H9 (cell line): ENCODE measurements at regions not wholly inside any gene's neighbourhood (a gene's known extent, or its start where the extent isn't known, plus 50 kb on each side); places are given as distances from the start of the nearest gene placed in this dataset.

Experiments used
- DNase-seq: peaks from one replicate; pipeline ENCODE4 v3.0.0-alpha.2; 2017
- H2AFZ ChIP-seq: one replicate; pipeline ENCODE4 v1.6.1; 2013; ENCODE audit warnings: mild to moderate bottlenecking, low read length, control low read depth, moderate library complexity
- H2AK5ac ChIP-seq: 2 replicates; pipeline ENCODE4 v1.6.1; 2013; ENCODE audit warnings: low read length, control low read depth, mixed read lengths; ENCODE audit not compliant: insufficient read length
- H2BK120ac ChIP-seq: one replicate; pipeline ENCODE4 v1.6.1; 2013; ENCODE audit warnings: low read depth, mild to moderate bottlenecking, low read length, control low read depth, inconsistent platforms; ENCODE audit not compliant: poor library complexity, severe bottlenecking
- H2BK12ac ChIP-seq: 2 replicates; pipeline ENCODE4 v1.6.1; 2013; ENCODE audit warnings: low read length, control low read depth, mixed read lengths, low read depth; ENCODE audit not compliant: insufficient read length
- H2BK15ac ChIP-seq: 2 replicates; pipeline ENCODE4 v1.6.1; 2013; ENCODE audit warnings: low read depth, low read length, control low read depth
- H2BK20ac ChIP-seq: one replicate; pipeline ENCODE4 v1.6.1; 2013; ENCODE audit warnings: low read depth, mild to moderate bottlenecking, low read length, control low read depth, inconsistent platforms; ENCODE audit not compliant: poor library complexity, severe bottlenecking
- H2BK5ac ChIP-seq: 2 replicates; pipeline ENCODE4 v1.6.1; 2013; ENCODE audit warnings: low read length, control low read depth, mixed read lengths; ENCODE audit not compliant: insufficient read length
- H3K14ac ChIP-seq: 2 replicates; pipeline ENCODE4 v1.6.1; 2013; ENCODE audit warnings: low read length, control low read depth; ENCODE audit not compliant: insufficient read depth
- H3K18ac ChIP-seq: 2 replicates; pipeline ENCODE4 v1.6.1; 2013; ENCODE audit warnings: low read depth, mild to moderate bottlenecking, mixed read lengths, low read length, control low read depth; ENCODE audit not compliant: insufficient read length
- H3K23ac ChIP-seq: 2 replicates; pipeline ENCODE4 v1.6.1; 2013; ENCODE audit warnings: low read length, control low read depth, mixed read lengths, low read depth; ENCODE audit not compliant: insufficient read length
- H3K23me2 ChIP-seq: 2 replicates; pipeline ENCODE4 v1.6.1; 2013; ENCODE audit warnings: low read depth, mild to moderate bottlenecking, mixed read lengths, low read length, control low read depth; ENCODE audit not compliant: insufficient read length, poor library complexity, severe bottlenecking
- H3K27ac ChIP-seq: 2 replicates; pipeline ENCODE4 v1.5.1; 2013; ENCODE audit warnings: low read length, control low read depth, mixed read lengths, low read depth; ENCODE audit not compliant: insufficient read length
- H3K27me3 ChIP-seq: 2 replicates; pipeline ENCODE4 v1.6.1; 2013; ENCODE audit warnings: low read length, control low read depth, inconsistent platforms; ENCODE audit not compliant: insufficient read depth
- H3K4ac ChIP-seq: 2 replicates; pipeline ENCODE4 v1.6.1; 2013; ENCODE audit warnings: low read depth, mild to moderate bottlenecking, control low read depth, inconsistent platforms, low read length, moderate library complexity
- H3K4me1 ChIP-seq: 2 replicates; pipeline ENCODE4 v1.6.1; 2013; ENCODE audit warnings: low read length, control low read depth, inconsistent platforms; ENCODE audit not compliant: insufficient read depth
- H3K4me2 ChIP-seq: 2 replicates; pipeline ENCODE4 v1.6.1; 2013; ENCODE audit warnings: low read length, control low read depth, mixed read lengths; ENCODE audit not compliant: insufficient read length, insufficient read depth
- H3K56ac ChIP-seq: 2 replicates; pipeline ENCODE4 v1.6.1; 2013; ENCODE audit warnings: low read depth, mild to moderate bottlenecking, mixed read lengths, low read length, control low read depth; ENCODE audit not compliant: insufficient read length
- H3K79me1 ChIP-seq: 2 replicates; pipeline ENCODE4 v1.6.1; 2013; ENCODE audit warnings: low read depth, mild to moderate bottlenecking, moderate library complexity, low read length, control low read depth, inconsistent platforms; ENCODE audit not compliant: insufficient read depth, poor library complexity, severe bottlenecking
- H3K79me2 ChIP-seq: 2 replicates; pipeline ENCODE4 v1.6.1; 2013; ENCODE audit warnings: low read length, control low read depth, inconsistent platforms; ENCODE audit not compliant: insufficient read depth
- H3K9ac ChIP-seq: 2 replicates; pipeline ENCODE4 v1.6.1; 2013; ENCODE audit warnings: low read length, control low read depth, mixed read lengths; ENCODE audit not compliant: insufficient read length; ENCODE audit errors: extremely low read depth
- H3K9me3 ChIP-seq: one replicate; pipeline ENCODE4 v1.6.1; 2013; ENCODE audit warnings: low read depth, low read length, inconsistent platforms; ENCODE audit not compliant: control insufficient read depth
- H3T11ph ChIP-seq: one replicate; pipeline ENCODE4 v1.6.1; 2013; ENCODE audit warnings: mild to moderate bottlenecking, low read length, control low read depth, inconsistent platforms
- H4K20me1 ChIP-seq: one replicate; pipeline ENCODE4 v1.6.1; 2013; ENCODE audit not compliant: control insufficient read depth, insufficient read length, insufficient read depth
- H4K5ac ChIP-seq: 2 replicates; pipeline ENCODE4 v1.6.1; 2013; ENCODE audit warnings: low read depth, mild to moderate bottlenecking, mixed read lengths, low read length, control low read depth; ENCODE audit not compliant: insufficient read length
- H4K8ac ChIP-seq: replicated peaks from 2 replicates; pipeline ENCODE4 v1.6.1; 2013; ENCODE audit warnings: low read length, control low read depth, mixed read lengths, low read depth; ENCODE audit not compliant: insufficient read length
- H4K91ac ChIP-seq: 2 replicates; pipeline ENCODE4 v1.6.1; 2013; ENCODE audit warnings: low read depth, mild to moderate bottlenecking, moderate library complexity, mixed read lengths, low read length, control low read depth; ENCODE audit not compliant: insufficient read length
- H3K27ac Mint-ChIP-seq, 3 experiments: 2 replicates in 2 of 3; 3 replicates in 1 of 3; pipeline ENCODE4 v1.8.0; 2020 to 2021; ENCODE audit warnings: mixed read lengths in 3 of 3, mild to moderate bottlenecking in 1 of 3, moderate library complexity in 1 of 3
- H3K27me3 Mint-ChIP-seq: 2 replicates; pipeline ENCODE4 v1.8.0; 2021; ENCODE audit warnings: low read depth, mild to moderate bottlenecking, moderate library complexity, mixed read lengths
- H3K36me3 Mint-ChIP-seq, 3 experiments: 2 replicates in 2 of 3; 3 replicates in 1 of 3; pipeline ENCODE4 v1.8.0; 2020 to 2021; ENCODE audit warnings: low read depth in 3 of 3, mixed read lengths in 3 of 3; ENCODE audit not compliant: insufficient read depth in 1 of 3
- H3K4me1 Mint-ChIP-seq, 2 experiments: 2 replicates each; pipeline ENCODE4 v1.8.0; 2020; ENCODE audit warnings: mixed read lengths in 2 of 2
- H3K4me3 Mint-ChIP-seq, 2 experiments: 2 replicates in 1 of 2; 3 replicates in 1 of 2; pipeline ENCODE4 v1.8.0; 2020 to 2021; ENCODE audit warnings: mild to moderate bottlenecking in 2 of 2, mixed read lengths in 2 of 2, moderate library complexity in 1 of 2
- H3K9me3 Mint-ChIP-seq, 2 experiments: 2 replicates in 1 of 2; 3 replicates in 1 of 2; pipeline ENCODE4 v1.8.0; 2020; ENCODE audit warnings: mild to moderate bottlenecking in 2 of 2, mixed read lengths in 2 of 2, moderate library complexity in 1 of 2
- CTCF ChIP-seq: fragments of 200-600 bp; sonication (generic); conservative IDR thresholded peaks from 3 replicates; pipeline ENCODE4 v1.8.0; 2021; ENCODE audit warnings: antibody characterized with exemption, mild to moderate bottlenecking

- no peak overlapping the region for H3K18ac ChIP-seq
- no peak overlapping the region for H3K4ac ChIP-seq
- H3K14ac ChIP-seq: no peak overlapping the region
- no peak for DNase-seq
- Mint-ChIP-seq H3K27me3 (no peaks in the 10 kb centered on the region), H3K27ac (no peak overlapping the region), H3K4me1 (peaks cover 5 to 10% of the 10 kb centered on the region in 2 experiments), H3K9me3 (no peaks in the 10 kb centered on the region), H3K4me3 (no peak overlapping the region), H3K36me3 (no peaks in the 10 kb centered on the region)
- no peak overlapping the region for H4K5ac ChIP-seq
- H3K27me3 ChIP-seq: no peaks in the 10 kb centered on the region
- H2BK15ac ChIP-seq: no peak overlapping the region
- H3K9me3 ChIP-seq: no peaks in the 10 kb centered on the region
- TF ChIP-seq CTCF: no peak
- H3K4me2 ChIP-seq: no peak overlapping the region
- no peak overlapping the region for H2BK120ac ChIP-seq
- no peak overlapping the region for H2AK5ac ChIP-seq
- H3K56ac ChIP-seq: no peak overlapping the region
- no peaks in the 10 kb centered on the region for H3K23me2 ChIP-seq
- H2BK5ac ChIP-seq: no peak overlapping the region
- H2BK20ac ChIP-seq: no peak overlapping the region
- H3K23ac ChIP-seq: no peak overlapping the region
- no peaks in the 10 kb centered on the region for H3K4me1 ChIP-seq
- H4K20me1 ChIP-seq: no peaks in the 10 kb centered on the region
- no peak overlapping the region for H4K8ac ChIP-seq
- H2BK12ac ChIP-seq: no peak overlapping the region
- no peak overlapping the region for H3T11ph ChIP-seq
- H3K79me2 ChIP-seq: no peaks in the 10 kb centered on the region
- no peak overlapping the region for H3K9ac ChIP-seq
- no peaks in the 10 kb centered on the region for H3K79me1 ChIP-seq
- H4K91ac ChIP-seq: no peak overlapping the region
- H3K27ac ChIP-seq: no peak overlapping the region
- no peak overlapping the region for H2AFZ ChIP-seq
These were observed 85.5 kb downstream of the PALM2AKAP2 start for GRCh38 chr9:109865521-109865920.
